HG02973 (cell line): ENCODE measurements at regions not wholly inside any gene's neighbourhood (a gene's known extent, or its start where the extent isn't known, plus 50 kb on each side); places are given as distances from the start of the nearest gene placed in this dataset.
"Not testable (repeated sequence)": the region's sequence is repeated elsewhere in the genome, so short reads cannot be mapped to it uniquely, and the experiment has no call there.

Experiments
- ATAC-seq: cut with Tn5 transposase; IDR thresholded peaks from one replicate; pipeline ENCODE4 v1.9.1; 2021; ENCODE audit warnings: moderate library complexity; ENCODE audit not compliant: unreplicated experiment

GRCh38 chr12:115297445-115297844 is 613.5 kb upstream of the TBX3 start:
- ATAC-seq, result no peak

DNA sequence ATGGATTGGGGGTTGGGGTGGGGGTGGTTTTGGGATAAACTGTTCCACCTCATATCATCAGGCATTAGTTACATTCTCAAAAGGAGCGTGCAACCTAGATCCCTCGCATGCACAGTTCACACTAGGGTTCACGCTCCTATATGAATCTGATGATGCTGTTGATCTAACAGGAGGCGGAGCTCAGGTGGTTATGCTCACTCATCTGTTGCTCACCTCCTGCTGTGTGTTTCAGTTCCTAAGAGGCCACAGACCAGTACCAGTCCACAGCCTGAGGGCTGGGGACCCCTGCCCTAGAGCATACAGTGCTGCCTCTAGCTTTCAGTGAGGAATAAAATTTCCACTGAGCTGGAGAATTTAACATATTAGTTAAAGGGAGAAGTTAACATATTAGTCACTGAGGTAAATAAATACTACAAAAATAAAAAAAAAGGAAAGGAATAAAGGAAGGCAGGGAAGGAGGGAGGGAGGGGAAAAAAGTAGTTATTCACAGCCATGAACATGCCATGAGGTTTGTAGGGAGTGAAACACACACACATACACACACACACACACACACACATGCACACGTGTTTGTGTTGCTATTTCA is 612.7 kb upstream of the TBX3 start:
- ATAC-seq, result no peak

GRCh38 chr12:115295886-115296285 is 611.9 kb upstream of the TBX3 start:
- no peak for ATAC-seq

DNA sequence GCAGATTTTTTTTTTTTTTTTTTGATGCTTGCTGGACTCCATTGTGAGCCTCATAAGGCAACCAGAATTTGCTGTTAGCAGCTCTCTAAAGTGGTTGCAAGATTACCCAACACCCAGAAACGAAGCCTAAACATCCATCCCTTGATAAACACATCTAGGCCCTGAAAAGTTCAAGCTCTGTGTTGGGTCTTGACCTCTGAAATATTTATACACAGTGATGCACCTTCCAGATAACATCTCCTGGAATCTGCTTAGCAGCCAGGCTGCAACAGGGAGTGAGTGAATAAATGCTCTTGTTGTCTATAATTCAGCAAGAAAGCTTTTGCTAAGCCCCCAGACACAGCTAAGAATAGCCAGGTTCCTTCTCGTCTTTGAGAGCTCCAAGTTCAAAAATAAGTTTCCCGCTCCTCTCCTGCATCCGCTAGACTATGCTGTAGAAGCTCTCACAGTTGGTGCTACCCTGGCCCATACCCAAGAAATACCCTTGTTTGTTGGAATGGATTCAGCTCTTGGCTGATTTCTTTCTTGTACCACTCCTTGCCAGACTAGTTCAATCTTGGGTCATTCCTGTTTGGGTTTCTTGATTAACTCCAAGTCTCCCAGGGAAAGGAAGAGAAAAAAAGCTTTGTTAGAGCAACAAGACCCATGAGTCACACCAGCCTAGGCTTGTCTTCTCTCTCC is 610.6 kb upstream of the TBX3 start:
- ATAC-seq, result no peak

GRCh38 chr12:115285429-115285828 is 601.5 kb upstream of the TBX3 start:
- not testable (repeated sequence) for ATAC-seq

- no peak for ATAC-seq
These were observed 589.5 kb upstream of the TBX3 start for GRCh38 chr12:115273456-115273855.

- no peak for ATAC-seq
These were observed 584.5 kb upstream of the TBX3 start for GRCh38 chr12:115268451-115268850.

DNA sequence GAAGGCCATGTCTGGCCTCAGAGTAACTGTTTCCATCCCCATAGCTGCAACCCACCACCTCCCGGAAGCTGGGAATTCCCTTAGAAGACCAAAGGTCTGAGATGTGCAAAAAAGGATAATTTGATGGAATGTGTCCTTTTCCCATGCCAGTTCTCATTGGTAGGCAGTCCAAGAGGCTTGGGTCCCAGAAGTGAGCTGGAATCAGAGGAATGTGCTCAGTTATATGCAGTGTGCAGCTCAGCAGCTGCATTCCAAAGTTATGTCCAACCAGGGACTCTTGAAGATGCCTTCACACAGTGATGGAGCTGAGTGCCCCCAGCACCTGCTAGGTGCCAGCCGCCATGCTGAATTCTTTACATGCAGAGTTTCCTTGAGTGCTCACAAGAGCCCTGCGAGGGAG is 583.9 kb upstream of the TBX3 start:
- no peak for ATAC-seq

- no peak for ATAC-seq
These were observed 583.5 kb upstream of the TBX3 start for GRCh38 chr12:115267464-115267863.

DNA sequence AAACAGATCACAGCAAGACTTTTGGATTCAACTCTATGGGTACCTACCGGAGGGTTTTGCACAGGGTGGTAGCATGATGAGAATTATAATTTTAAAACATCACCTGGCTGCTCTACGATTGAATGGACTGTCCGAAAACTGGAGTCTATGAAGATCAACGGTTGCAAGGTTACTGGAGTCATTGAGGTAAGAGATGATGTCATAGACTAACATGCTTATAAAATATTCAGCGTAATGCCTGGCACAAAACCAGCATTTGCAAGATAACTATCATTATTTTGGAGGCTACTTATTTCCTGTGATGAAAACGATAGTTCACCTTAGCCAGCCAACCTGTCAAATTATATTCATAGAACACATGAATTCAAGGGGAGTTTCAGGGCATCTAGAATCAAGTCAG is 580.6 kb upstream of the TBX3 start:
- no peak for ATAC-seq

DNA sequence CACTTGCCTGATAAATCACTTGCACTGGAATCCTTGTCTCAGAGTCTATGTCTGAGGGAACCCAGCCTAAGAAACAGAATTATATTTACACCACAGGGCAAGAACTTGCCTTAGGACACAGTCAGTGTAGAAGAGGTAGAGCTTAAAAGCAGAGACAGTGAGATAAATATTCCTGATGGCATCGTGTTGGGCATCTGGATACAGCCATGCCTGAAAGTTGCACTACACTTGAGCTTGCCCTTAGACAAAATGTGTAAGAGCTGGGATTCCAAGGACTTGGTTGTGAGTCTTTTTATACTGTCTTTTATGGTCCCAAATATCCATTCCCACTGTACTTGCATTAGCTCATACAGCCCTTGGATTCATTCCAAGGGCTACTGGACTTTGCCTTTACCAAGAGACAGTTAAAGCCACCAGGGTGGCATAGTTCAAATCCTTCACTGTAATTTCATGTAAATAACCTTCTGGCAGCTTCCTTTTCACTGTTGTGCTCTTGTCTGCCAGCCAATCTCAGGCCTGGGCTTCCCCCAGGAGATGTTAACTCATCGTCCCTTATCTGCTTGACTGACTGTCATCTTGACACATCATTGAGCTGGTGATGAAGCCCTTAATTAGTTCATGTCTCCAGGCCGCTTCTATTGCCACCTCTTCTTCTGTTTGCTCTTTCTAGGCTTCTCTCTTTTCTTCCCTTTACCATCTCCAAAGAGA is 577.9 kb upstream of the TBX3 start:
- ATAC-seq, result no peak

DNA sequence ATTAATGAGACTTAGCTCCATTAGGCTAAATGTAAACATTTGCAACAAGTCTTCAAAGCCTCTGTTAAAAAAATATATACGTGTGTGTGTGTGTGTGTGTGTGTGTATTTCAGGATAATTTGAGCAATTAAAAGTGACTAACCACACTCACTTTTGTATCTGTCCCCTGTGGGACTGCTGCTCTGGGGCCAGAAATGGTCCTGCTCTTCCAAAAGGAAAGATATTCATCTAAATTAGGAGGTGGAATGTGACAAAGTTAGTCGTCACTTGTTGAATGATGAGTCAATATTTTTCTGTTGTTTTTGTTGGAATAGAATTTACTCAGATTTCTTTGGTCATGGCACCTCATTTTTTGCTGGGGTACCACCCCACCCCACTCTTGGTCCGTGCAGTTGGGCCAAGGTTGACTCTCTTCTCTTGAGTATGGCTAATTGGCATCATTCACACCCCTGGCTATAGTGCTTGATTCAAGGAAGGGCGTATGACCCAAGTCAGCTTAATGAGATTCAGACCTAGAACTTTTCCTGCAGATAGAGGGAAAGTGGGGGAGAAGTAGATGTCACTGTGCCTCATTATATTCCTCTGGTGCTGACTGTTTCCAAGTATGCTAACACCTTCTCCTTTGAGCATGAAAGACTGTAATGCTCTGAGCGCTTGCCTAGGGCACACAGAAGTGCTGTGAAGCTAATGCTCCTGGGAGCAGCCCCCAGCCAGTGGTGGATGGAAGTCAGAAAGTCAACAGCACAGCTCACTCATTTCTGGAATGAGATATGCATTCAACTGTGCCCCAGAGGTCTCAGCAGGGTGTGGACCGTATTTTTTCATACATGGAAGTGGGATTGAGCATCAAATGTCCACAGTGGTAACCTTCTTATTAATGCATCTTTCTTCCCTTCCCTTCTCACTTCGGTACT is 577.0 kb upstream of the TBX3 start:
- no peak for ATAC-seq

GRCh38 chr12:115259968-115260747 is 576.2 kb upstream of the TBX3 start:
- ATAC-seq, result no peak

DNA sequence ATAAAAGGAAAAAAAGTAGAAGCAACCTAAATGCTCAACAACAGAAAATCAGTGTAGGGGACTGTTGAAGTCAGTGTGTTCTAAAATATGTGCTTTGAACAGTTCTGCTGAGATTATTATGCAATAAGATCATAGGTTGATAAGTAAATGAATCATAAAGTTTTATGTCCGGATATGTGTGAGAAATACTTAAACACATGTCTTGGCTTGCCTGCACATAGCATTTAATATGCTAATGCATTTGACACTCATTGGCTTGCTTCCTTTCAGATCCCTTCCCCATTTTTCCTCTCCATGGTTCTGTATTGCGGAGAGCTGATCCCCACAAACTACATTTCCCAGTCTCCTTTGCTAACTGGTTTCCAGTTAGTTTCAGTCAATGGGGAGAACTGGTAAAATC is 573.8 kb upstream of the TBX3 start:
- no peak for ATAC-seq

DNA sequence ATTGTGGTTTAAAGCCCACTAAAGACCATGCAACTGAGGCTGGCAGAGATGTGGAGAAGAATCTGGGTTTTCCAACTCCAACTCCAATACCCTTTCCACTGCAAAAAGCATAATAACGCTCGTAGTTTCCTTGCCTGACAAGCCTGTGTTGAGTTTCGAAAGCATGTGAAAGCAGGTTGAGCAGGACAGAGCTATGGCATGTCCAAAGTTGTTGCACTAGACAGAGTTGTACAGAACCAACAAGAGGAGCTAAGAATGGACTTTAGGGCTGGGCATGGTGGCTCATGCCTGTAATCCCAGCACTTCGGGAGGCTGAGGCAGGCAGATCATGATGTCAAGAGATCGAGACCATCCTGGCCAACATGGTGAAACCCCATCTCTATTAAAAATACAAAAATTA is 572.0 kb upstream of the TBX3 start:
- no peak for ATAC-seq

- ATAC-seq, result no peak
These were observed 571.3 kb upstream of the TBX3 start for GRCh38 chr12:115255257-115255656.

DNA sequence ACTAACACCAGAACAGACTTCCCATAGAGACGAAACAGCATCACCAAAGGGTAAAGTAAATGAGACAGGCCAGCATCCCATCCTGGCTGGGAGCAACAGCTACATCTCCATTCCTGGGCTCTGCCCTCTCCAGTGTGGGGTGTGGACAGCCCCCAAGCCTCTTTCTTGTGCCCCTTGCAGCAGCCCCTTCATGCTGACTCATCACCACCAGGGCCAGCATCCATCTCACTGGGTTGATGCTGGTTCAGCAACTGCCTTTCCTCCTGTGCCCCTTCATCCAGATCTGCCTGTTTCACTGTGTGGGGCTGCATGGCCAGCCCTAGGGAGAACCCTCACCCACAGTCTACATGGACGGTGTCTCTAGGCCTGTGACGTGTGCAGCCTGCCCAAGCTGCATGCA is 569.1 kb upstream of the TBX3 start:
- ATAC-seq, result no peak

- no peak for ATAC-seq
These were observed 567.8 kb upstream of the TBX3 start for GRCh38 chr12:115251727-115252126.

DNA sequence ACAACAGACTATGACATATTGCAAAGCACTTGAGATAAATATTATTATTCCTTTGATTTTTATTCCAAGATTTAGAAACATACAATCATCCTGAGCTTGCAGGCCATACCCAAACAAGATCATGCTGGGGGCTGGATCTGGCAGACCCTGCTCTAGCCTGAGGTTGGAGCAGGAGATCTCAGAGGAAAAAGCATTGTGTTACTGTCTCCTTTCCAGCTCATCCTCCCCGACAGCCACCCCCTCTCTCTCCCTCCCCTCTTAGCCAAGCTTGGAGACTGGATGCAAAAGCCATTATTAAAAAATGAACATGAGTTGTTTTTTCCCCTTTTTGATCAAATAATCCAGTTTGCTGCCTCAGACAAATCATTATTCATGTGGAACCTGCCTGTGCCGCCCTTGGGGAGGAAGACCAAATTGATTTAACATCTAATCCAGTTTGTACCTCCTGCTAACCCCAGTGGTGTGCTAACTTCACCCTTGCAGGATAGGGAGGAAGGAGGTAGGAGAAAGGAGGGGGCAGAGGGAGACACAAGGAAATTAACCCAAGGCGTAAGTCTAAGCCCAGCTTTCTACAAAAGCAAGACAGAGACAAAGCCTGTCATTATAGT is 565.8 kb upstream of the TBX3 start:
- no peak for ATAC-seq

DNA sequence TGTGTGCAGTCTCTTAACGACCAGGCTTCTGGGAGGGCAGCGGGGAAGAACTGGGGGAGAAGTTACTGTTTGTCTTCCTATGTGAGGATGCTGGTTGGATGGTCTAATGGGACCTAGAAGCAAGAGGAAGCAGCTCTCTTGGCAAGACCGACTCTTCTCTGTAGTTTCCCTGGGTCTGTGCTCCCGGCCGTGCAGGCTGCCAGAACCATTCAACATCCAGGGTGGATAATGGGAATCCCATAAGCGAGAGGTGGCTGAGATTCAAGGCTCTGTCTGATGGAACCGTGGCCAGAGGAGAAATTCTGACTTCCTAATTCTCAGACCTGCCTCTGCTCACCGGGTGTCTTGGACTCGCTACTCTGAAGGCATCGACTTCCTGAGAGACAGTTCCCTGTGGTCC is 561.0 kb upstream of the TBX3 start:
- ATAC-seq, result no peak
